Endothelial cell of umbilical vein (primary cell): ENCODE measurements at regions not wholly inside any gene's neighbourhood (a gene's known extent, or its start where the extent isn't known, plus 50 kb on each side); places are given as distances from the start of the nearest gene placed in this dataset.

ENCODE experiments used
- BruUV-seq: library from RNA; stranded (reverse); fragments of 400-500 nt; replicated peaks from 2 replicates; lab custom pipeline; 2021; lab: Mats Ljungman, UMichigan
- CTCF ChIA-PET: fragments of 300-600, 350-600 bp; sonication (Branson Sonifier 250); formaldehyde crosslinking; loops from one replicate; lab custom pipeline; 2021; ENCODE audit warnings: antibody characterized with exemption, inconsistent platforms; lab: Charles Lee
- POLR2A ChIA-PET: fragments of 300-600, 350-600 bp; sonication (Branson Sonifier 250); formaldehyde crosslinking; loops from one replicate; lab custom pipeline; 2021; ENCODE audit warnings: antibody characterized with exemption, inconsistent platforms; lab: Charles Lee
- DNase-seq: peaks from one replicate; pipeline ENCODE4 v3.0.0-alpha.2; 2011; ENCODE audit warnings: low read depth, low spot score
- FAIRE-seq: peaks from 2 replicates; lab custom pipeline; 2011; peaks lifted over from hg19 to GRCh38; lab: Jason Lieb, UNC
- H2AFZ ChIP-seq: 2 replicates; pipeline ENCODE4 v1.6.0; 2012; ENCODE audit warnings: low read depth, low read length, control low read depth, inconsistent platforms
- H3K27ac ChIP-seq: 2 replicates; pipeline ENCODE4 v1.5.1; 2011; ENCODE audit warnings: low read depth, mild to moderate bottlenecking, control low read depth, low read length, moderate library complexity; ENCODE audit not compliant: insufficient read depth
- H3K27me3 ChIP-seq, 2 experiments: 2 replicates each; pipeline versions ENCODE4 v1.6.0 to v1.6.1; 2011; ENCODE audit warnings: low read length in 2 of 2, mixed read lengths in 1 of 2; ENCODE audit not compliant: control insufficient read depth in 2 of 2, insufficient read depth in 2 of 2
- H3K36me3 ChIP-seq, 2 experiments: 2 replicates in 1 of 2; 3 replicates in 1 of 2; pipeline ENCODE4 v1.5.1; 2011; ENCODE audit warnings: low read length in 2 of 2, mild to moderate bottlenecking in 1 of 2, moderate library complexity in 1 of 2; ENCODE audit not compliant: control insufficient read depth in 2 of 2, insufficient read depth in 2 of 2; ENCODE audit errors: extremely low read depth in 1 of 2
- H3K4me1 ChIP-seq: 3 replicates; pipeline ENCODE4 v1.5.1; 2011; ENCODE audit warnings: mild to moderate bottlenecking, low read length; ENCODE audit not compliant: control insufficient read depth, insufficient read depth; ENCODE audit errors: extremely low read depth
- H3K4me2 ChIP-seq: 2 replicates; pipeline ENCODE4 v1.6.1; 2011; ENCODE audit warnings: low read length, control low read depth, mixed read lengths; ENCODE audit not compliant: insufficient read depth
- H3K4me3 ChIP-seq, 3 experiments: fragments of 200-600 bp in 1 of 3; sonication (generic), shearing (Covaris generic) in 1 of 3; replicated peaks in 1 of 3; 2 replicates each; pipeline ENCODE4 v1.5.1; 2011 to 2016; ENCODE audit warnings: control low read depth in 3 of 3, low read length in 3 of 3, mild to moderate bottlenecking in 2 of 3, inconsistent platforms in 1 of 3, low read depth in 1 of 3, moderate library complexity in 1 of 3; ENCODE audit not compliant: insufficient read depth in 1 of 3
- H3K79me2 ChIP-seq: 2 replicates; pipeline ENCODE4 v1.6.0; 2012; ENCODE audit warnings: low read length, inconsistent platforms; ENCODE audit not compliant: control insufficient read depth, insufficient read depth
- H3K9ac ChIP-seq: replicated peaks from 2 replicates; pipeline ENCODE3; 2011; ENCODE audit warnings: low read length, control low read depth; ENCODE audit not compliant: insufficient read depth; ENCODE audit errors: extremely low read depth
- H3K9me1 ChIP-seq: replicated peaks from 3 replicates; pipeline ENCODE4 v1.6.0; 2011; ENCODE audit warnings: mild to moderate bottlenecking, low read length; ENCODE audit not compliant: control insufficient read depth, insufficient read depth; ENCODE audit errors: extremely low read depth
- H3K9me3 ChIP-seq: replicated peaks from 2 replicates; pipeline ENCODE4 v1.5.1; 2012; ENCODE audit warnings: low read length, inconsistent platforms; ENCODE audit not compliant: control insufficient read depth, insufficient read depth
- H4K20me1 ChIP-seq: replicated peaks from 2 replicates; pipeline ENCODE3; 2011; ENCODE audit warnings: mild to moderate bottlenecking, low read length; ENCODE audit not compliant: control insufficient read depth, insufficient read depth; ENCODE audit errors: extremely low read depth
- CTCF ChIP-seq, 2 donors: IDR thresholded peaks; 1 replicate in 1 of 2; 2 replicates in 1 of 2; pipeline ENCODE4 v1.5.1; 2011; ENCODE audit warnings: low read length in 2 of 2, mild to moderate bottlenecking in 2 of 2, moderate library complexity in 2 of 2, control low read depth in 1 of 2, inconsistent platforms in 1 of 2, low read depth in 1 of 2; ENCODE audit not compliant: insufficient read depth in 1 of 2; ENCODE audit errors: extremely low read depth in 1 of 2
- EZH2 ChIP-seq: IDR thresholded peaks from 2 replicates; pipeline ENCODE4 v1.6.1; 2012; ENCODE audit warnings: borderline replicate concordance, low read depth, mild to moderate bottlenecking, moderate library complexity, low read length, inconsistent platforms; ENCODE audit not compliant: severe bottlenecking
- FOS ChIP-seq: IDR thresholded peaks from 2 replicates; pipeline ENCODE4 v1.6.1; 2011; ENCODE audit warnings: mild to moderate bottlenecking, low read length, moderate library complexity, borderline replicate concordance; ENCODE audit not compliant: insufficient read depth
- GATA2 ChIP-seq: IDR thresholded peaks from 2 replicates; pipeline ENCODE4 v1.7.0; 2011; ENCODE audit warnings: low read depth, mild to moderate bottlenecking, moderate library complexity, mixed read lengths, low read length; ENCODE audit not compliant: insufficient read length, insufficient read depth
- JUN ChIP-seq: IDR thresholded peaks from 2 replicates; pipeline ENCODE4 v1.6.1; 2011; ENCODE audit warnings: borderline replicate concordance, low read depth; ENCODE audit not compliant: insufficient read length, insufficient read depth
- MAX ChIP-seq: IDR thresholded peaks from 2 replicates; pipeline ENCODE4 v1.6.1; 2011; ENCODE audit not compliant: insufficient read depth, insufficient read length
- MYC ChIP-seq: IDR thresholded peaks from one replicate; pipeline ENCODE4 v1.6.1; 2011; ENCODE audit warnings: mild to moderate bottlenecking, low read depth, low read length
- POLR2A ChIP-seq: IDR thresholded peaks from 2 replicates; pipeline ENCODE4 v1.6.1; 2012; ENCODE audit warnings: low read depth, mild to moderate bottlenecking, control low read depth, low read length
- POLR2AphosphoS5 ChIP-seq: IDR thresholded peaks from 2 replicates; pipeline ENCODE4 v1.6.1; 2012; ENCODE audit warnings: low read depth, mild to moderate bottlenecking, control low read depth, low read length, moderate library complexity; ENCODE audit not compliant: insufficient read depth
- dilution Hi-C: fragments of 300-500 bp; cut with MboI; formaldehyde crosslinking; loops from one replicate; pipeline ENCODE4 v1.15.0; 2019; ENCODE audit warnings: low sequenced_read_pairs; ENCODE audit not compliant: extremely low pct_ligation_motif_present
- intact Hi-C: fragments of 100-400 bp; cut with micrococcal nuclease; formaldehyde crosslinking; loops from one replicate; pipeline ENCODE4 v1.10.0; 2022

- H3K79me2 ChIP-seq: no peaks in the 10 kb centered on the region
- TF ChIP-seq MYC (no peak), POLR2AphosphoS5 (no peak), POLR2A (no peak), GATA2 (no peak)
- BruUV-seq: no TSS peak
- no peaks in the 10 kb centered on the region for H3K9me1 ChIP-seq
- H3K27ac ChIP-seq: no peak overlapping the region
- H3K4me3 ChIP-seq: no peak overlapping the region
- H3K4me2 ChIP-seq: no peak overlapping the region
- no peak overlapping the region for H2AFZ ChIP-seq
- no peaks in the 10 kb centered on the region for H3K36me3 ChIP-seq
- no peaks in the 10 kb centered on the region for H3K27me3 ChIP-seq
- ChIA-PET CTCF (no interaction called here), POLR2A (no interaction called here)
- H3K9me3 ChIP-seq: peaks cover 15% of the 10 kb centered on the region
- H4K20me1 ChIP-seq: no peaks in the 10 kb centered on the region
- no peaks in the 10 kb centered on the region for H3K4me1 ChIP-seq
- no peak overlapping the region for H3K9ac ChIP-seq
- intact Hi-C loops (no loop called here), dilution Hi-C loops (no loop called here)
- no peak for FAIRE-seq
- DNase-seq: no peak
These were observed 275.1 kb upstream of the CDH4 start for GRCh38 chr20:60976913-60977312.

- ChIA-PET CTCF (no interaction called here), POLR2A (no interaction called here)
- Histone ChIP-seq H3K27me3 (no peaks in the 10 kb centered on the region), H3K36me3 (no peaks in the 10 kb centered on the region), H3K27ac (no peak overlapping the region), H4K20me1 (no peaks in the 10 kb centered on the region), H2AFZ (no peak overlapping the region), H3K4me3 (no peak overlapping the region), H3K9ac (no peak overlapping the region), H3K9me1 (no peaks in the 10 kb centered on the region), H3K9me3 (peaks cover 15% of the 10 kb centered on the region), H3K4me2 (no peak overlapping the region), H3K79me2 (no peaks in the 10 kb centered on the region), H3K4me1 (no peaks in the 10 kb centered on the region)
- DNase-seq (no peak), FAIRE-seq (no peak)
- intact Hi-C loops (no loop called here), dilution Hi-C loops (no loop called here)
- TF ChIP-seq GATA2: no peak
- no peak for TF ChIP-seq EZH2
- TF ChIP-seq MYC: no peak
- no peak for TF ChIP-seq POLR2A
- no peak for TF ChIP-seq CTCF (IDR thresholded peaks at IDR 0.05; ENCODE audit: extremely low read depth in 1 of 2, insufficient read depth in 1 of 2, low read depth in 1 of 2, low read length in 2 of 2)
- TF ChIP-seq JUN: no peak
- TF ChIP-seq FOS: no peak
- TF ChIP-seq POLR2AphosphoS5: no peak
- no peak for TF ChIP-seq MAX
- no TSS peak for BruUV-seq
These were observed 274.2 kb upstream of the CDH4 start for GRCh38 chr20:60977901-60978300.
